Iris pigment epithelial cell (primary cell): ENCODE measurements at regions not wholly inside any gene's neighbourhood (a gene's known extent, or its start where the extent isn't known, plus 50 kb on each side); places are given as distances from the start of the nearest gene placed in this dataset.
"Not testable (repeated sequence)": the region's sequence is repeated elsewhere in the genome, so short reads cannot be mapped to it uniquely, and the experiment has no call there.

Experiments
- DNase-seq: peaks from one replicate; pipeline ENCODE4 v3.0.0-alpha.2; 2011; ENCODE audit warnings: low read depth

GRCh38 chr2:31660812-31661335 lies 80.1 kb upstream of the SRD5A2 start:
- DNase-seq, result no peak

- DNase-seq, result no peak
Observed at GRCh38 chr2:31660165-31660564, 79.4 kb upstream of the SRD5A2 start.

GRCh38 chr2:31654241-31654640 lies 73.5 kb upstream of the SRD5A2 start:
- no peak for DNase-seq

GRCh38 chr2:31651736-31652135 lies 71.0 kb upstream of the SRD5A2 start:
- DNase-seq, result no peak

- no peak for DNase-seq
Observed at GRCh38 chr2:31651267-31651666, 70.5 kb upstream of the SRD5A2 start.

- DNase-seq, result no peak
Observed at GRCh38 chr2:31644551-31644950, 63.8 kb upstream of the SRD5A2 start.

- DNase-seq, result no peak
Observed at GRCh38 chr2:31642707-31643106, 62.0 kb upstream of the SRD5A2 start.

GRCh38 chr2:31632201-31632600 lies 51.5 kb upstream of the SRD5A2 start:
- not testable (repeated sequence) for DNase-seq
